ENCODE measurements at regions not wholly inside any gene's neighbourhood (a gene's known extent, or its start where the extent isn't known, plus 50 kb on each side); places are given as distances from the start of the nearest gene placed in this dataset.

DNA sequence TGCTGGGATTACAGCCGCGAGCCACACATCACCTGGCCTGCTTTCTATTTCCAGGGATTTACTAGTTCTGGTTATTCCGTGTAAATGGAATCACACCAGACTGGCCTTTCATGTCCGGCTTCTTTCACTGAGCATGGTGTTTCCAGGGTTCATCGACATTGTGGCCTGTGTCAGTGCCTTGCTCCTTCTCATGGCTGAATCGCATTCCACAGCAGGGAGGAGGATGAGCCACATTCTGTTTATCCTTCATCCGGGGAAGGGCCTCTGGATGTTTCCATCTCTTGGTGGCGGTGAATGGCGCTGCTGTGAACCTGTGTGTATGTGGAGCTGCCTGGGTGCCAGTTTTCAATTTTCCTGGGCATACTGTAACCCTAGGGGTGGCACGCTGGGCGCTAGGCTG lies 58.7 kb upstream of the RNU6ATAC start:
- Histone ChIP-seq H3K36me3 (ENCODE audit: control insufficient read depth in 2 of 2, extremely low read depth in 1 of 2, insufficient read depth in 2 of 2, low read length in 2 of 2) (no peaks in the 10 kb centered on the region), H3K9me1 (ENCODE audit: control insufficient read depth, extremely low read depth, insufficient read depth, low read length) (no peaks in the 10 kb centered on the region), H3K4me3 (ENCODE audit: control insufficient read depth in 2 of 3, extremely low read depth in 1 of 3, insufficient read depth in 2 of 3, low read depth in 1 of 3, low read length in 3 of 3) (no peak overlapping the region), H3K9me3 (ENCODE audit: control insufficient read depth, low read depth, low read length) (no peaks in the 10 kb centered on the region), H3K4me2 (ENCODE audit: control insufficient read depth, extremely low read depth, insufficient read depth, low read depth, low read length) (no peak overlapping the region), H3K9ac (ENCODE audit: control insufficient read depth, extremely low read depth, insufficient read depth, low read length) (no peak overlapping the region), H3K27ac (ENCODE audit: control insufficient read depth, insufficient read depth, low read length) (no peak overlapping the region), H3K79me2 (ENCODE audit: control insufficient read depth, insufficient read depth, low read length) (no peaks in the 10 kb centered on the region), H3K4me1 (ENCODE audit: control insufficient read depth, extremely low read depth, insufficient read depth, low read length) (peaks cover 5% of the 10 kb centered on the region), H4K20me1 (ENCODE audit: control insufficient read depth, extremely low read depth, insufficient read depth, low read length) (no peaks in the 10 kb centered on the region), H2AFZ (ENCODE audit: control insufficient read depth, low read length) (no peak overlapping the region), H3K27me3 (ENCODE audit: control insufficient read depth, extremely low read depth, insufficient read depth, low read length) (peaks cover 15% of the 10 kb centered on the region)
- FAIRE-seq (no peak), DNase-seq (ENCODE audit: low read depth, low spot score) (no peak)
- TF ChIP-seq CTCF (optimal IDR thresholded peaks at IDR 0.05 in 1 of 3, IDR thresholded peaks at IDR 0.05 in 1 of 3, conservative IDR thresholded peaks at IDR 0.05 in 1 of 3; ENCODE audit: extremely low read depth in 1 of 3, insufficient read depth in 2 of 3, low read length in 3 of 3), result no peak
- no peak for TF ChIP-seq EZH2 (IDR thresholded peaks at IDR 0.05; ENCODE audit: low read length)
- dilution Hi-C loops (cut with MboI; ENCODE audit: extremely low pct_ligation_motif_present, low sequenced_read_pairs), result no loop called here

GRCh38 chr9:134223591-134224122 lies 59.3 kb upstream of the RNU6ATAC start:
- H3K4me2 ChIP-seq (ENCODE audit: control insufficient read depth, extremely low read depth, insufficient read depth, low read depth, low read length), result no peak overlapping the region
- no peaks in the 10 kb centered on the region for H4K20me1 ChIP-seq (ENCODE audit: control insufficient read depth, extremely low read depth, insufficient read depth, low read length)
- no peak overlapping the region for H2AFZ ChIP-seq (ENCODE audit: control insufficient read depth, low read length)
- no peak for TF ChIP-seq EZH2 (IDR thresholded peaks at IDR 0.05; ENCODE audit: low read length)
- TF ChIP-seq CTCF (optimal IDR thresholded peaks at IDR 0.05 in 1 of 3, IDR thresholded peaks at IDR 0.05 in 1 of 3, conservative IDR thresholded peaks at IDR 0.05 in 1 of 3; ENCODE audit: extremely low read depth in 1 of 3, insufficient read depth in 2 of 3, low read length in 3 of 3), result no peak
- H3K4me3 ChIP-seq (ENCODE audit: control insufficient read depth in 2 of 3, extremely low read depth in 1 of 3, insufficient read depth in 2 of 3, low read depth in 1 of 3, low read length in 3 of 3), result no peak overlapping the region
- H3K4me1 ChIP-seq (ENCODE audit: control insufficient read depth, extremely low read depth, insufficient read depth, low read length), result peaks cover 5% of the 10 kb centered on the region
- no peaks in the 10 kb centered on the region for H3K79me2 ChIP-seq (ENCODE audit: control insufficient read depth, insufficient read depth, low read length)
- no peaks in the 10 kb centered on the region for H3K9me1 ChIP-seq (ENCODE audit: control insufficient read depth, extremely low read depth, insufficient read depth, low read length)
- FAIRE-seq, result no peak
- H3K36me3 ChIP-seq (ENCODE audit: control insufficient read depth in 2 of 2, extremely low read depth in 1 of 2, insufficient read depth in 2 of 2, low read length in 2 of 2), result no peaks in the 10 kb centered on the region
- no peak overlapping the region for H3K9ac ChIP-seq (ENCODE audit: control insufficient read depth, extremely low read depth, insufficient read depth, low read length)
- no peak for DNase-seq (ENCODE audit: low read depth, low spot score)
- no peaks in the 10 kb centered on the region for H3K9me3 ChIP-seq (ENCODE audit: control insufficient read depth, low read depth, low read length)
- no peak overlapping the region for H3K27ac ChIP-seq (ENCODE audit: control insufficient read depth, insufficient read depth, low read length)
- H3K27me3 ChIP-seq (ENCODE audit: control insufficient read depth, extremely low read depth, insufficient read depth, low read length), result peaks cover 15% of the 10 kb centered on the region
- dilution Hi-C loops (cut with MboI; ENCODE audit: extremely low pct_ligation_motif_present, low sequenced_read_pairs), result no loop called here

Measured in keratinocyte (primary cell).